ENCODE measurements at regions not wholly inside any gene's neighbourhood (a gene's known extent, or its start where the extent isn't known, plus 50 kb on each side); places are given as distances from the start of the nearest gene placed in this dataset.

GRCh38 chr4:85092536-85092935 is 126.0 kb upstream of the WDFY3 start:
- ChIA-PET CTCF (interaction anchor here (1.2 kb wide), 1 partner anchor 8 kb away, joined by 4 read pairs; no protein-coding TSS in a partner anchor), POLR2A (no interaction called here)
- TF ChIP-seq USF2 (IDR thresholded peaks at IDR 0.05) (no peak), EHMT2 (IDR thresholded peaks at IDR 0.05; ENCODE audit: low read depth) (no peak), SREBF2 (IDR thresholded peaks at IDR 0.05) (no peak), HES2 (IDR thresholded peaks at IDR 0.05) (no peak), PHF8 (IDR thresholded peaks at IDR 0.05; ENCODE audit: borderline replicate concordance, low read depth) (no peak), HOXA7 (CRISPR knock-in tag; IDR thresholded peaks at IDR 0.05) (no peak), RCOR1 (IDR thresholded peaks at IDR 0.05; ENCODE audit: low read depth, low read length) (no peak)
- Histone ChIP-seq H3K4me2 (no peak overlapping the region), H3K27ac (no peak overlapping the region), H3K4me1 (no peaks in the 10 kb centered on the region), H3K4me3 (no peak overlapping the region), H3K9me3 (peaks cover 5% of the 10 kb centered on the region; the same call in 2 of the 3 replicates)
- DNase-seq (ENCODE audit: low read depth in 1 of 2, low spot score in 1 of 2) = no peak
- WGBS (ENCODE audit: missing lambda C conversion rate) = 23% methylated on average over 3 of the region's 3 CpGs
- no peak for ATAC-seq
- FAIRE-seq = no peak

GRCh38 chr4:85092943-85093342 is 126.5 kb upstream of the WDFY3 start:
- ChIA-PET POLR2A (no interaction called here), CTCF (interaction anchor here (1.2 kb wide), 1 partner anchor 9 kb away, joined by 4 read pairs; no protein-coding TSS in a partner anchor)
- no peak for TF ChIP-seq ATOH8 (CRISPR knock-in tag; IDR thresholded peaks at IDR 0.05; ENCODE audit: low read depth)
- TF ChIP-seq CHD2 (IDR thresholded peaks at IDR 0.05; ENCODE audit: low read length, partially characterized antibody) = no peak
- no peak for TF ChIP-seq FOSL2 (IDR thresholded peaks at IDR 0.05)
- no peak for TF ChIP-seq FOSL2 (CRISPR knock-in tag; IDR thresholded peaks at IDR 0.05)
- TF ChIP-seq MAX (IDR thresholded peaks at IDR 0.05) = no peak
- no peak for TF ChIP-seq ZNF302 (CRISPR knock-in tag; IDR thresholded peaks at IDR 0.05)
- TF ChIP-seq USF2 (IDR thresholded peaks at IDR 0.05) = no peak
- TF ChIP-seq CBX8 (IDR thresholded peaks at IDR 0.05) = no peak
- no peak for TF ChIP-seq HEYL (CRISPR knock-in tag; IDR thresholded peaks at IDR 0.05)
- no peak for TF ChIP-seq CEBPB (IDR thresholded peaks at IDR 0.05)
- no peak for TF ChIP-seq ZFP36 (IDR thresholded peaks at IDR 0.05; ENCODE audit: borderline replicate concordance, partially characterized antibody)
- no peak for TF ChIP-seq SREBF2 (IDR thresholded peaks at IDR 0.05)
- TF ChIP-seq EP300 (IDR thresholded peaks at IDR 0.05) = no peak
- FAIRE-seq = no peak
- no peak for ATAC-seq
- Histone ChIP-seq H3K4me1 (no peaks in the 10 kb centered on the region), H3K27ac (no peak overlapping the region), H3K4me2 (no peak overlapping the region), H3K9me3 (peaks cover 8% of the 10 kb centered on the region; the same call in 2 of the 3 replicates), H3K4me3 (no peak overlapping the region)
- WGBS (ENCODE audit: missing lambda C conversion rate) = 7% methylated on average over 1 of the region's 1 CpG
- DNase-seq (ENCODE audit: low read depth in 1 of 2, low spot score in 1 of 2) = no peak

- Histone ChIP-seq H3K4me1 (no peaks in the 10 kb centered on the region), H3K27ac (no peak overlapping the region), H3K9me3 (peaks cover 8% of the 10 kb centered on the region; the same call in 2 of the 3 replicates), H3K4me3 (no peak overlapping the region), H3K4me2 (no peak overlapping the region)
- 67% methylated on average over 1 of the region's 1 CpG for WGBS (ENCODE audit: missing lambda C conversion rate)
- FAIRE-seq (no peak), ATAC-seq (no peak), DNase-seq (ENCODE audit: low read depth in 1 of 2, low spot score in 1 of 2) (no peak)
- POLR2A ChIA-PET = no interaction called here
- CTCF ChIA-PET = no interaction called here
- TF ChIP-seq MAX (IDR thresholded peaks at IDR 0.05) (no peak), POLR2A (IDR thresholded peaks at IDR 0.05; ENCODE audit: low read length) (no peak), SMC3 (IDR thresholded peaks at IDR 0.05) (no peak), POLR2AphosphoS2 (conservative IDR thresholded peaks at IDR 0.05; ENCODE audit: low read length) (no peak), EP300 (IDR thresholded peaks at IDR 0.05) (no peak), ZSCAN20 (CRISPR knock-in tag; IDR thresholded peaks at IDR 0.05) (no peak), CBX2 (IDR thresholded peaks at IDR 0.05; ENCODE audit: borderline replicate concordance, low read depth) (no peak), CEBPB (IDR thresholded peaks at IDR 0.05) (no peak), EHF (CRISPR knock-in tag; IDR thresholded peaks at IDR 0.05) (no peak), TFCP2L1 (CRISPR knock-in tag; IDR thresholded peaks at IDR 0.05) (no peak), ESRRA (IDR thresholded peaks at IDR 0.05; ENCODE audit: borderline replicate concordance, low read length) (no peak), SREBF2 (IDR thresholded peaks at IDR 0.05) (no peak), RFX5 (IDR thresholded peaks at IDR 0.05) (no peak), HOXB5 (CRISPR knock-in tag; IDR thresholded peaks at IDR 0.05) (no peak), RCOR1 (IDR thresholded peaks at IDR 0.05; ENCODE audit: low read depth, low read length) (no peak), HDAC2 (IDR thresholded peaks at IDR 0.05) (no peak), KDM1A (IDR thresholded peaks at IDR 0.05; ENCODE audit: low read depth) (no peak)
Measured at GRCh38 chr4:85094735-85095134, 128.2 kb upstream of the WDFY3 start.
